K562 (cell line): ENCODE measurements at regions not wholly inside any gene's neighbourhood (a gene's known extent, or its start where the extent isn't known, plus 50 kb on each side); places are given as distances from the start of the nearest gene placed in this dataset.

Source experiments
- ATF1 ChIP-seq, 2 experiments: fragments of 450-650 bp in 1 of 2; IDR thresholded peaks; 2 replicates each; pipeline ENCODE4 v1.6.1; 2016; ENCODE audit warnings: missing compliant biosample characterization in 1 of 2, missing genetic modification characterization in 1 of 2
- BCOR ChIP-seq: fragments of 450-650 bp; IDR thresholded peaks from 2 replicates; pipeline ENCODE4 v1.6.1; 2016
- BRD4 ChIP-seq: fragments of 200-600 bp; sonication (generic); IDR thresholded peaks from 2 replicates; pipeline ENCODE4 v1.6.1; 2017; ENCODE audit warnings: inconsistent platforms
- EP400 ChIP-seq: fragments of 450-650 bp; IDR thresholded peaks from 2 replicates; pipeline ENCODE4 v1.6.1; 2017; ENCODE audit warnings: antibody characterized with exemption, mild to moderate bottlenecking, moderate library complexity
- ESRRA ChIP-seq: fragments of 450-650 bp; IDR thresholded peaks from 2 replicates; pipeline ENCODE4 v1.6.1; 2014; ENCODE audit warnings: low read depth, mild to moderate bottlenecking, moderate library complexity, borderline replicate concordance
- HDAC2 ChIP-seq: fragments of 450-650 bp; IDR thresholded peaks from 2 replicates; pipeline ENCODE4 v1.6.1; 2016; ENCODE audit warnings: mild to moderate bottlenecking
- KLF10 ChIP-seq: fragments of 250-450 bp; sonication (Bioruptor Pico); IDR thresholded peaks from 2 replicates; pipeline ENCODE4 v1.6.1; 2021; ENCODE audit warnings: matching md5 sums
- LARP7 ChIP-seq: fragments of 450-650 bp; IDR thresholded peaks from 2 replicates; pipeline ENCODE4 v1.6.1; 2016
- MAFK ChIP-seq: IDR thresholded peaks from 2 replicates; pipeline ENCODE4 v1.6.1; 2011; ENCODE audit warnings: low read length, improper control_type of control experiment
- MTA3 ChIP-seq: fragments of 450-650 bp; formaldehyde crosslinking; IDR thresholded peaks from 2 replicates; pipeline ENCODE4 v1.6.1; 2017; ENCODE audit warnings: mild to moderate bottlenecking, borderline replicate concordance
- NFIC ChIP-seq: fragments of 450-650 bp; IDR thresholded peaks from 2 replicates; pipeline ENCODE4 v1.6.1; 2017; ENCODE audit warnings: mild to moderate bottlenecking, inconsistent platforms
- PHF21A ChIP-seq: fragments of 450-650 bp; IDR thresholded peaks from 2 replicates; pipeline ENCODE4 v1.6.1; 2017; ENCODE audit warnings: low read depth, borderline replicate concordance
- PTRF ChIP-seq: fragments of 450-650 bp; IDR thresholded peaks from 2 replicates; pipeline ENCODE4 v1.6.1; 2016; ENCODE audit warnings: mild to moderate bottlenecking, missing genetic modification characterization, missing compliant biosample characterization
- RB1 ChIP-seq: fragments of 450-650 bp; IDR thresholded peaks from 2 replicates; pipeline ENCODE4 v1.6.1; 2017; ENCODE audit warnings: low read depth, mild to moderate bottlenecking
- REST ChIP-seq, 2 experiments: fragments of 450-650 bp; formaldehyde crosslinking in 1 of 2; IDR thresholded peaks; 2 replicates each; pipeline versions ENCODE4 v1.4.0 to v1.6.1; 2014 to 2020; ENCODE audit warnings: mild to moderate bottlenecking in 2 of 2, borderline replicate concordance in 1 of 2, low read depth in 1 of 2
- RFX5 ChIP-seq: IDR thresholded peaks from 2 replicates; pipeline ENCODE4 v1.6.1; 2011; ENCODE audit warnings: low read depth, mild to moderate bottlenecking, improper control_type of control experiment, low read length
- SMARCA4 ChIP-seq: fragments of 450-650 bp; IDR thresholded peaks from 2 replicates; pipeline ENCODE4 v1.6.1; 2016
- SP1 ChIP-seq: sonication (generic); formaldehyde crosslinking; IDR thresholded peaks from 2 replicates; pipeline ENCODE4 v1.8.1; 2022; ENCODE audit warnings: mild to moderate bottlenecking, missing genetic modification reagents
- YY1 ChIP-seq, 3 experiments: IDR thresholded peaks; 2 replicates each; pipeline ENCODE4 v1.6.1; 2011; ENCODE audit warnings: low read length in 2 of 3, mild to moderate bottlenecking in 2 of 3, moderate library complexity in 2 of 3, borderline replicate concordance in 1 of 3, control low read depth in 1 of 3, low read depth in 1 of 3; ENCODE audit not compliant: insufficient read depth in 3 of 3, insufficient replicate concordance in 2 of 3, control insufficient read depth in 1 of 3, insufficient read length in 1 of 3; ENCODE audit errors: extremely low read depth in 1 of 3
- ZKSCAN3 ChIP-seq: fragments of 250-450 bp; sonication (Bioruptor Pico); IDR thresholded peaks from 2 replicates; pipeline ENCODE4 v1.4.0; 2020
- ZNF655 ChIP-seq: fragments of 250-450 bp; sonication (Bioruptor Pico); IDR thresholded peaks from 2 replicates; pipeline ENCODE4 v1.5.0; 2021

GRCh38 chr6:27161946-27162603 is 85.4 kb upstream of the PRSS16 start (continued):
- TF ChIP-seq SP1 (CRISPR knock-in tag) (0 out of 2 replicates have a peak, but pooled peaks have one; percentile 32), HDAC2 (peak; percentile 21; the same call in 1 of the 2 replicates), YY1 (IDR thresholded peaks at IDR 0.05; ENCODE audit: borderline replicate concordance in 1 of 3, control insufficient read depth in 1 of 3, extremely low read depth in 1 of 3, insufficient read depth in 3 of 3, insufficient read length in 1 of 3, insufficient replicate concordance in 2 of 3, low read depth in 1 of 3, low read length in 2 of 3) (no peak), BRD4 (peak; percentile 95), ZNF655 (0 out of 2 replicates have a peak, but pooled peaks have one; percentile 41), EP400 (peak; percentile 68), PHF21A (no peak), REST (IDR thresholded peaks at IDR 0.05; ENCODE audit: borderline replicate concordance) (peak; percentile 62; the same call in 1 of the 2 replicates), REST (CRISPR knock-in tag; IDR thresholded peaks at IDR 0.05; ENCODE audit: low read depth) (no peak), ATF1 (CRISPR knock-in tag; IDR thresholded peaks at IDR 0.05) (no peak), ATF1 (tag; IDR thresholded peaks at IDR 0.05) (peak; percentile 75), KLF10 (CRISPR knock-in tag) (peak; percentile 13; the same call in 1 of the 2 replicates), NFIC (peak; percentile 59; the same call in 1 of the 2 replicates), MAFK (peak; percentile 13; the same call in 1 of the 2 replicates), PTRF (tag) (no peak), LARP7 (no peak), ZKSCAN3 (CRISPR knock-in tag) (no peak), BCOR (peak; percentile 19; the same call in 1 of the 2 replicates), RFX5 (peak; percentile 20; the same call in 1 of the 2 replicates), RB1 (peak; percentile 52; the same call in 1 of the 2 replicates), MTA3 (peak; percentile 25; the same call in 1 of the 2 replicates), SMARCA4 (peak; percentile 9; the same call in 1 of the 2 replicates), ESRRA (0 out of 2 replicates have a peak, but pooled peaks have one; percentile 26)
